NCI-H128 (cell line): ENCODE measurements at regions not wholly inside any gene's neighbourhood (a gene's known extent, or its start where the extent isn't known, plus 50 kb on each side); places are given as distances from the start of the nearest gene placed in this dataset.
A peak's percentile ranks its signal among the peaks of the same experiment; 100 is the strongest.

ENCODE experiments used
- DNase-seq: peaks from one replicate; lab custom pipeline; 2025; ENCODE audit not compliant: unreplicated experiment; lab: John Stamatoyannopoulos, UW

DNA sequence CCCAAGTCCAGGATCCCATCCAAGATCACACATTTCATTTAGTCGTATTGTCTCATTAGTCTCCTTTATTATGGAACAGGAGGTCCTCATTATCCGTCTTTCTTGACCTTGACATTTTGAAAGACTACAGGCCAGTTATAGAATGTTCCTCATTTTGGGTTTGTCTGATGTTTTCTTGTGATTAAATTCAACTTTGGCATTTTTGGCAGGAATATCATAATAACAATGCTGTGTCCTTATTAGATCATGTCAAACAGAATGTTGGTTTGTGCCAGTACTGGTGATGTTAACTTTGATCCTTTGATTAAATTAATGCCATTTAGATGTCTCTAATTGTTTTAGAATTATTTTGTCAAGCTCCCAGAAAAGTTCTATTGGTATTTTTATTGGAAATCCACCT, 106.5 kb upstream of the FRY start:
- no peak for DNase-seq

DNA sequence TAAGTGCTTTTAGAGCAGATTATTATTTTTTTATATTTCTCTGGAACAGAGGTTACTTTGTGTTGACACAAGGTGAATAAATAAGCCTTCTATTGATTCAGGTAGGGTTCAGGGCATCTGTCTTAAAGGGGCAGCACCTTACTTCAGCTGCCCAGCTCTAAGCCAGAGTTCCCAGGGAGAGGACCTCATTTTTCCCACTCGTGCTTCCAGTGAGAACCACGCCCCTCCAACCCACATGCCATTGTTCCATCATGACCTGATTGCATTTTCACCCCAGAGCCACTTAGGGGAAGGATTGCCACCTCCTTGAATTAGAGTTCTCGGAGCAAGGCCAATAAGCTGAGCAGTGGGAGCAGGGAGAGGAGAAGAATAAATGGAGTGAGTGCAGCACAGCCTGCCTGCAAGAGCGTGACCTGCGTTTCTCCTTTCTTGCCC, 104.3 kb upstream of the FRY start:
- DNase-seq: no peak

DNA sequence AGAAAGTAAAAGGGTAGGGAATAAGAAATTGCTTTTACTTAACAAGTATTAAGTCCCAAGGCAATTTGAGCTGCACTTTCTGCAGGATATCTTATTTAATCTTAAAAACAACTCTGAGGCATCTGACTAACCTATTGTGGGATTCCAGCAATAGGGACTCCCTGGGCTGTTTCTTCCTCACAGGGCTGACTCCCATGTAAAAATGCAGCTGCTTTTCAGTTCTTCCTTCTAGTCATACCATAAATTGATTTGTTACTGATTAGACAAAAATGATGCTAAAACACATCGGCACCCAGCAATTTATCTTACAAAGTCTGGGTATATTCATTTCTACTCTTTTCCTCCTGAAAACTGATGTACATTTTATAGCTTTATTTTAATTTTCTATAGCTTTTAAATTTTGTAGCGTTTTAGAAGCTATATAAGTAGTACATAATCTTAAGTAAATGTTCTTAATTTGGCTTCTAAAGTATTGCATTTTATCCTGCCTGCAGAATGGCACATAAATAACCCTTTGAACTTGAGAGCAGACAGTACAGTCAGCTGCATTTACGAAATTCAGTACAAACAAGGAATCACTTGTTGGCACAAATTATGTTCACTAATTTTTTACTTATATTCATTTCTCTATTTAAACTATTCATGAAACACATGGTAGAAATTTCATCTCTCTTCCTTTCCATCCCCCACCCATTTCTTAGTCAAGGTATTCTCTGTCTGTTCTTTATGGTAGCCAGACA, 102.4 kb upstream of the FRY start:
- no peak for DNase-seq

DNA sequence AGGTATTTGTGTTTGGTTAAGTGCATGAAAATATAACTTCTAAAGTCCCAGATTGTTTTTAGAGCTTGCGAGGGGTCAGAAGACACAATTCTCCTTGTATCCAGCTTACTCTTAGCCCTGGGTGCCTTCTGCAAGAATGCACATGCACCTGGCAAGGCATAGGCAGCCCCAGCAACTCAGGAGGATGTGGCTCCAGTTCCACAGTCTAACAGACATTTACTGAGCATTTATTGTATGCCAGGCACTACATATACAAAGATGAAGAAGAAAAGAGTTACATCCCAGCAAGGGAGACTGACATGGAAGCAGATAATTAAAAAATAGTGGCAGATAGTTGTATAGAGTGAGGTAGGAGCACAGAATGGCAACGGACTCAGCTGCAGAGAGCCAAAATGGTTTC, 101.1 kb upstream of the FRY start:
- no peak for DNase-seq

DNA sequence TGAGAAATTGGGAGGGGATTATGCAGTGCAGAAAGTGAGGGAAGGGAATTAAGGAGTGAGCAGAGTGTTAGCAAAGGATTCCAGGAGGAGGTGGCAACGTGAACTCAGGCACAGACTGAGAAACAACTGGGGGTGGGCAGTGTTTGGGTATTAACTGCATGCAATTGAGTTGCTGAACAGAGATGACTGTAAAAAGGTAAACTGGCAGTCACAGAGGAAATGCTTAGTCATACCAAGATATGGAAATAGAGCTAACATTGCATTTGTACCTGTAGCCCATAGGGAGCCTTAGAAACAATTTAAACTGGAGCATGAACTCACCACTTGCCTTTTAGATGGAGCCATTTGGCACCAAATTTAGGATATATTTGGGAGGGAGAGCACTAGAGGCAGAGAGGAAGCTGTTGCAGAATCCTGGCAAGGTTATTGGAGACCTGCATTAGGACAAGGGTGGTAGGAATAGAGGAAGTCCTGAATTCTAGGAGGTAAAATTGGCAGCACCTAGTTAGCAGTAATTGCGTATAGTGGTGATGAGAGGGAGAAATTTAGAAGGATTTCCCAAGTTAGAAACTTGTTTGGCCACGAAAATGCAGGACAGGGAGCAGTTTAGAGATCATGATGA, 100.6 kb upstream of the FRY start:
- DNase-seq: no peak

DNA sequence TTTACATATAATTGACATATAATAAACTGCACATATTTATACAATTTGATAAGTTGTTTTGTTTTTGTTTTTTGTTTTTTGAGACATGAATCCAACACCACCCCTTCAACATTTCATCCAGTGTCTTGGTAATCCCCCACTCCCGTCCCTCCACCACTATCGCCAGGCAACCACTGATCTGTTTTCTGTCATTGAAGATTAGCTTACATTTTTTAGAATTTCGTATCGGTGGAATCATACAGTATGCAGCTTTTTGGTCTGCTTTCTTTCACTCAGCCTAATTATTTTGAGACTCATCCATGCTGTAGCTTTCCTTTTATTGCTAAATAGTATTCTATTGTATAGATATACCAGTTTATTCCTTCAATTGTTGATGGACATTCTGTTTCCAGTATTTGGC, 94.1 kb upstream of the FRY start:
- no peak for DNase-seq

DNA sequence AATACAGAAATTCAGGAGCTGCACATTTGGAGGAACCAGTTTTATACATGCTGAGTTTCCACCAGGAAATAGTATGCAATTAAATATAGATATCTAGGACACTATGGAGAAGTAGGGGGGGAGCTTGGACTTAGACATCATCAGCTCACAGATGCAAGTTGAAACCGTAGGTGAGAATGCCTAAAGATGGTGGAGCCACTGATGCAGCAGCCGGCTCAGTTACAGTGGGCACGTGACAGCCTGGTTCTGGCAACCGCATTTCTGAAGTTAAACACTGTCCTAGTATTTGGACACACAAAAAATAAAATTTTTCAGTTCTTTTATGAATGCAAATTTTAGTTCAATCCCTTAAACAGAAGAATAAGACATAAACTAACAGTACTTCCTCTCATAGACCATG, 91.5 kb upstream of the FRY start:
- no peak for DNase-seq

DNA sequence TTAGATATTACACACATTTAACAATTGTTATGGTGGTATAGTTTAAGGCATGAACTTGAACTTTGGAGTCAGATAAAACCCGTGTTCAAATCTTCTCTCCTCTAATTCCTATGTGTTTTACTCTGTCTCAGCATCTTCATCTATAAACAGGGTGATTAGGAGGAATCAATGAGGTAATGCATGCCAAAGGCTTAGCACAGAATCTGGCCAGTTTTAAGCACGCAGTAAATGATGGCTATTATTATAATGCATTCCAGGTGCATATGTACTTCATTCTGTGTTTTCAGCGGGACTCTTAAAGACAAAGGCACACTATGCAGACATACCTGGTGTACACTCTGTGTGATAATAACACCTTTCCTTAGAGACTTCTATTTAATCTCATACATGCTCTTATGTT, 88.0 kb upstream of the FRY start:
- DNase-seq: no peak

DNA sequence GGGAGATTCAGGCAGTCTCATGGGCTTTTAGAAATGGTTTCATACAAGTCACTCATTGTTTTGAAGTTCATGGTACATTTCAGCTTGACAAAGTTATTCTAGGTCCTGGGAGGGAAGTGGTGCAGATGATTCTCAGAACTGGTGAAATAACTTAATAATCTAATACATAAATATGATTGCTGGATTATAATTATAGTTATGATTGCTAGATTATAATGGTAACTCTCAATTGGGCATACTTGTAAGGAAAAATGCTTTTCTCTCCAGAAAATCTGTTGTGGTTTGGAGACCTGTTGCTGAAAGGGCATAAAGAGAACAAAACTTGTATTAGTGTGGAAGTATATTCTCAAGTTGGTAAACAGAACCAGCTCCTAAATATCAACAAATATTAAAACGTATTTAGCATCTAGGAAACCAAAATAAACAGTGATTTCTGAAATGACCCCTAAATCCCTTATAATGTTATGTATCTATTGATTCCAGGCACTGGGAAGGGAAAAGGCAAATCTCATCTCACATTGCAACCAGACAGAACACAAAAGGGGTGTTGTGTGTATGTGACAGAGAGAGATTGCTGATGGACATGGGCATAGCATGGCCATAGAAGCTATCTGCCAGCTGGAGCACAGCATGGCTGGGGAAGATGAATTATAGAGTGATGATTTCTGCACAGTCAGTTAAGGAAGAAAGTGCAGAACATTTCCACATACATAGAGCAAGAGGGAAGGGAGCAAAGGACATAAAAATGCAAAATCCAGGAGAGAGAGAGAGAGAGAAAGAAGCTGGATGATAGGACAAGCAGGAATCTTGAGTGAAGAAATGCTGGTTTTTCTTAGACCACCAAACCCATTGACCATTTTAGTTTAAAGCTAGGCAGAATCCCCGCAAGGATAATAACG, 87.1 kb upstream of the FRY start:
- DNase-seq: no peak

DNA sequence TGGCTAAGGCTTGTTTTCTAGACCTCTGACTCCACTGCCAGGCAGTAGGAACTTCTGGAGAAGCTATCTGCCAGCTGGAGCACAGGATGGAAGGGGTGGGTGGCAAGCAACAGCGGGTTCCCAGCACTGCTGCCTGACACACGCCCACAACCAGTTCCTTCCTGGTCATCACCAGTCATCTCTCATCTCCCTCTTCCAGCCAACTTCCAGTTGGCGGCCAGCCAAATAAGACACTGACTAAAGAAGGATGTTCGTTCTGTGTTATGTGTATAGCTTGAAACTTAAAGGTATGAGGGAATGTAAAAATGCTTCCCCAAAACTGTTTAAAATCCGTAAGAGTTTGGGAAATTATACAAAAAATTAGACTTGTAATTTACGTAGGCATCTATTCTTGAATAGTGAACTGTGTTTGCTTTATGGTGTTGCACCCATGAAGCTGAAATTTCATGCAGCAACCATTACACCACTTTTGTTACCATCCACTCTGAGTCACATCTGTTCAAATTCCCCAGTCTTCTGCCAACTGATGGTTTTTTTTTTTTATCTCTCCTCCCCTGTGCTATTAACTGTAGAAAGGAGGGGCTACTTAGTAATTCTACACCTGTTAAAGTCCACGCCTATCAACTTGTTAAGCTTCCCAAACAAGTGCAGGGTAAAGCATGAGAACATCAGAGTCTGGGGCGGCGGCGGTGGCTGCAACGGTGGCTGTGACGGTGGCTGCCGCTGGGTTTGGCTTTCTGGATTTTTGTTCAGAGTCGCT, 86.2 kb upstream of the FRY start:
- DNase-seq: peak; percentile 42

DNA sequence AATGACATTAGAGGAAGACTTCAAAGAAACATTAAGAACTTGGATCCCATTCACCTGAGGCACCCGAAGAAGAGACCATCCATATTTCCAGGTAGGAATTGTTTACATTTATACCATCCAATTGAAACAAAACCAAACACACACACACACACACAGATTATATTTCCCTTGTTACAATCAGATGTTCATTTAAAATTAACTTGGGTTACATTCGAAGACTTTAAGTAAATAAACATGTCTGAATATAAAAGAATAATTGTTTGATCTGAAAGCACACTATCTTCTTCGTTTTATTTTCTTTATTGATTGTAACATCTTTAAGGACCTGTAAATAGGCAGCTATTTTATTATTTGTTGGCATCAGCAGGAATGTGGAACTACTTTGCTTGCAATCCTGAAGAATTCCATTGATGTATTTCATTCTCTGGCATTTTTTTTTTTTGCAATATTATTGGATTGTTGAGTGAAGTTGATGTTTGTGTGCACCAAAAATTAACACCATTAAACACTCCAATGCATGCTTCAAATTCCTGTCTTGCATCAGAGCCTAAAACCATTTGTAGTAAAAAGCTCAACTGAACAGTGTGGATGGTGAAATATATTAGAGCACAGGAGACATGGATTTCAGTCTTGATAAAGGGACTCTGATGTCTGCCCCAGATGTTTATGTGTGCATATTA, 85.3 kb upstream of the FRY start:
- no peak for DNase-seq

DNA sequence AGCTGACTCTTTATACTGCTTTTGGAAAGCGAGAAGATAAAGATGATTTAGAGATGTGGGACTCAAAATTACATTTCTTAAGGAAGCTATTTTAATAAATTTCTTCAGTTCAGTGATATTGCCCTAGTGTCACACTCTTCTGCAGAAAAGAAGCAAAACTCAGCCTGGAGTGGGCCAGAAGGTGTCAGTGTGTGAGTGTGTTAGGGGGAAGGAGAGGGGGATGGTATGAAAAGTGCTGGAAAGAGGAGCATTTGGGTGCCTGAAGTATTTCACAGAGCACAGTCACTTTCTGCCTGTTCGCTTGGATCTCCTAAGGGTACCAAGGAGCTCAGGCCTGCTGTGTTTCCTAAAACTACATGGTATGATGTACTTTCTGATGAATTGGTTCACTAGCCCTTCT, 84.5 kb upstream of the FRY start:
- DNase-seq: no peak

DNA sequence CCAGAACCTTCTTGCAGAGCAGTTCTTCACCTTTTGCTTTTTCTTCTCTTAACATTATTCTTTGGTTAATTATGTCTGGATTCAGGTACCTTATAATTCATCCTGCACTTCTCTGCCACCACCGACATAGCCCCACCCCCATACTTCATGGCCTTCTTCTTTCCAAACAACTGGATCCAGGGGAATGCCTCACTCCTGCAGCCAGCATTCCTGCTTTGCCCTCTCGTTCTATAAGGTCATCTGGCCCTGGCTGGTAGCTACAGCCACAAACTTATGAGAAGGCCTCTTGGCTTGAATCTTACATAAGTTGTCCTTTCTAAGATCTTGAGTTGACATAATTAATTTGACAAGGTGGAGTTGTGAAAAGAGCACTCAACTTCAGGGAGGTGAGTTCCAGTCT, 84.1 kb upstream of the FRY start:
- DNase-seq: no peak

DNA sequence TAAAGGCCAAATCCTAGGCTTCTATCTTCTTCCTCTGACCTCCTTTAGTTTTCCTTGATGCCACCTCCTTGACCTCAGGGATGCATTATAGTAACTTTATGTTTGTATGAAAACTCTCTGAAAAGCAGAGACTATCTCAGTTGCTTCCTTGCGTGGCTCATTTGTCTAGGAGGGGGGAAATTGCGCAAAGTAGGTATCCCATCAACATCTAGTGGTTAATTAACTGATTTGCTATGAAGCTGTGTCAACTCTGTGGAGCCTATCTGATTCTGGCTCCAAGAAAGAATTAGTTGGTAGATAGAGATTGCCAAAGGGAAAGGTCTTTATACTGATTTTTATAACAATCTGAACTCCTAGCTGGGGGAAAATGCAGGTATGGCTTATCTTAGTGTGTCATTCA, 82.1 kb upstream of the FRY start:
- DNase-seq: no peak

DNA sequence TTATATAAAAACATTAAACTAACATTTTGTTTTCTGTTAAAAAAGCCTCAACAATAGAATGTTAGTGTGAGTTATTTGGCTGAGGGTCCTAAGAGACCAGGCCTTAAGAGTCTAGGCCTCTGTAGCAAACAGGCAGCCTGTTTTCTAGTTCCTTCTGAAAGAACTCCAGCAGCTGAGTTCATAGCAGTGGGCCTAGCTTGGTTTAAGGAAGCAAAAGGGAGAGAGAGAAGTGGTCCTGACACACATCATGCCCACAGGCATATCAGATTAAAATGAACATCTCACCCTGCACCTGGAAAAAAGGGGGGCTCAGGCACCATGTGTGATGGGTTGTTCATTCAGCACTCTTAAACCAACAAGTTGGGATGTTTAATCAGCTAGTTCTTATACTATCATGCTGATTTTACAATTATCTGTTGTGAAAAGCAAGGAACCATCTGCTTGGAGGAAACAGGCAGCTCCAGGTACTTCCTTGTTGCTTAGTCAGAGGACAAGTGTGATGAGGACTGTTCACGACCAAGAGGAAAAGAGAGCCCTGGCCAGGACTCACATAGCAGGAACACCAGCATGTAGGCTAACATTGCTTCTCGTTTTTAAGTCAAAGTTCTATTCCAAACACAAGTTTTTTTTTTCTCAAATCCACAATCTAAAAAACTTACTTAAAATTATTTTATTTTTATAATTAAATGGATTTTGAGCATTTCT, 81.3 kb upstream of the FRY start:
- DNase-seq: no peak

DNA sequence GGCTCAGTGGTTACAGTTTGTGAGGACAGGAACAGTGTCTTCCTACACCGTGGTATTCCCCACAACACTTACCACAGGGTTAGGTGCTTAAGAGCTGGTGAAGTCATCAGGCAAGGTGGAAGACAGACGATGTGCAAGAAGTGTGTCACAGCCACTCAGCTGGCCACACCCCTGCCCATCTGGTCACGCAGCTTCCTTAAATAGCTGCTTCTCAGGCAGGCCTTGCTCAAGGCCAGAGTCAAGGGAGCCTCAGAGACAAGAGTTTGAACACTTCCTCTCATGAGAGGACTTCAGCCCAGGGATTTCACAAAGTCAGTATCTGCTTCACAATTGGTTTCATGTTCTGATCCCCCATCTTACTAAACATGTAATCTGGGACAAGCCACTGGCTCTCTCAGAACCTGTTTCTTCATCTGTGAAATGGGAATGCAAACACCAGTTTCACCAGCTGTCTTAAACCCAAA, 80.3 kb upstream of the FRY start:
- DNase-seq: no peak

DNA sequence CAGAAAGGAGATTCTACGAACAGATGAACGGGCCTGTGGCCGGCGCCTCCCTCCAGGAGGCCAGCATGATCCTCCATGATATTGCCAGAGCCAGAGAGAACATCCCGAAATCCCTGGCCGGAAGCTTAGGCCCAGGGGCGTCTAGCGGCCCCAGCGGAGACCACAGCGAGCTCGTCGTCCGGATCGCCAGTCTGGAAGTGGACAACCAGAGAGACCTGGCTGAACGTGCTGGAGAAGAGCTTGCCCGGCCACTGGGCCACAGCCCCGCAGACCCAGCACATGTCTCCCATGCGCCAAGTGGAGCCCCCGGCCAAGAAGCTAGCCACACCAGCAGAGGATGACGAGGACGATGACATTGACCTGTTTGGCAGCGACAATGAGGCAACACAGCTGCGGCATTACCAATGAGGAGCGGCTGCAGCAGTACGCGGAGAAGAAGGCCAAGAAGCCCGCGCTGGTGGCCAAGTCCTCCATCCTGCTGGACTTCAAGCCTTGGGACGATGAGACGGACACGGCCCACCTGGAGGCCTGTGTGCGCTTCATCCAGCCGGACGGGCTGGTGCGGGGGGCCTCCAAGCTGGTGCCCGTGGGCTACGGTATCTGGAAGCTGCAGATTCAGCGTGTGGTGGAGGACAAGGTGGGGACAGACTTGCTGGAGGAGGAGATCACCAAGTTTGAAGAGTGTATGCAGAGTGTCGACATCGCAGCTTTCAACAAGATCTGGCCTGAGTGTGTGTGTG, 78.8 kb upstream of the FRY start:
- no peak for DNase-seq

DNA sequence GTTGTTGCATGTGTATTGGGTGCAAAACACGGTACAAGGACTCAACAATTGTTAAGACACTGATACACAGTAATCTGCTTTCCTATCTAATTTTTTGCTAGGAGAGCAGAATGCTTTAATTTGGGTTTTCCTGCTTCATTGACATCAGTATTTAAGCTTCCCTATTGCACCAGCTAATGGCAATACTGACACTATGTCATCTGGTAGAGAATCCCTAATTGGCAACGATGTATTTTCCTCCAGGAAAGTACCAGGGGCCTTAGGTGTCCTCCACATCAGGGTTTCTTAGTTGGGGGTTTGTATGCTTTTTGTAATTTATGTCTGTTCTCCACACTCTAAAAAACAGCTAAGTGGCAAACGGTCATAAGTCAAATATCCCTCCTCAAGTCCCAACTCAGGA, 76.5 kb upstream of the FRY start:
- no peak for DNase-seq

DNA sequence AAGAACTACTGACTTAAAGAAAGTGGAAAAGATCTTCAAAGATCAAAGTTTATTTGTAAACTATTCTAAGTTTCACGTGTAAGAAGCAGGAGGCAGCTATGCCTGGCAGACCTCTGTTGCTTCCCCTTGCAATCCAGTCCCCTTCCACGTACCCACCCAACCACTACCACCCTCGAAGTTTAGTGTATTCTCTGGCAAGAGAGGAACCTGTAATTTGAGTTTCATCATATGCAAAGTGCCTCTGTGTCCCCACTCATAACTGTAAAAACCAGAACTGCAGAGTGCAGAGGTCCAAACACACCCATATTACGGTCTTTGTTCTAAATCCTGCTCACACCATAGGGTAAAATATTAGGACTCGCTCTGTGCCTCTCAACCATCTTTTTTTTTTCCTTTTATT, 75.8 kb upstream of the FRY start:
- no peak for DNase-seq
